H9 (cell line): ENCODE measurements at regions not wholly inside any gene's neighbourhood (a gene's known extent, or its start where the extent isn't known, plus 50 kb on each side); places are given as distances from the start of the nearest gene placed in this dataset.

Experiments used
- DNase-seq: peaks from one replicate; pipeline ENCODE4 v3.0.0-alpha.2; 2017
- H2AFZ ChIP-seq: one replicate; pipeline ENCODE4 v1.6.1; 2013; ENCODE audit warnings: mild to moderate bottlenecking, low read length, control low read depth, moderate library complexity
- H2AK5ac ChIP-seq: 2 replicates; pipeline ENCODE4 v1.6.1; 2013; ENCODE audit warnings: low read length, control low read depth, mixed read lengths; ENCODE audit not compliant: insufficient read length
- H2BK120ac ChIP-seq: one replicate; pipeline ENCODE4 v1.6.1; 2013; ENCODE audit warnings: low read depth, mild to moderate bottlenecking, low read length, control low read depth, inconsistent platforms; ENCODE audit not compliant: poor library complexity, severe bottlenecking
- H2BK12ac ChIP-seq: 2 replicates; pipeline ENCODE4 v1.6.1; 2013; ENCODE audit warnings: low read length, control low read depth, mixed read lengths, low read depth; ENCODE audit not compliant: insufficient read length
- H2BK15ac ChIP-seq: 2 replicates; pipeline ENCODE4 v1.6.1; 2013; ENCODE audit warnings: low read depth, low read length, control low read depth
- H2BK20ac ChIP-seq: one replicate; pipeline ENCODE4 v1.6.1; 2013; ENCODE audit warnings: low read depth, mild to moderate bottlenecking, low read length, control low read depth, inconsistent platforms; ENCODE audit not compliant: poor library complexity, severe bottlenecking
- H2BK5ac ChIP-seq: 2 replicates; pipeline ENCODE4 v1.6.1; 2013; ENCODE audit warnings: low read length, control low read depth, mixed read lengths; ENCODE audit not compliant: insufficient read length
- H3K14ac ChIP-seq: 2 replicates; pipeline ENCODE4 v1.6.1; 2013; ENCODE audit warnings: low read length, control low read depth; ENCODE audit not compliant: insufficient read depth
- H3K18ac ChIP-seq: 2 replicates; pipeline ENCODE4 v1.6.1; 2013; ENCODE audit warnings: low read depth, mild to moderate bottlenecking, mixed read lengths, low read length, control low read depth; ENCODE audit not compliant: insufficient read length
- H3K23ac ChIP-seq: 2 replicates; pipeline ENCODE4 v1.6.1; 2013; ENCODE audit warnings: low read length, control low read depth, mixed read lengths, low read depth; ENCODE audit not compliant: insufficient read length
- H3K23me2 ChIP-seq: 2 replicates; pipeline ENCODE4 v1.6.1; 2013; ENCODE audit warnings: low read depth, mild to moderate bottlenecking, mixed read lengths, low read length, control low read depth; ENCODE audit not compliant: insufficient read length, poor library complexity, severe bottlenecking
- H3K27ac ChIP-seq: 2 replicates; pipeline ENCODE4 v1.5.1; 2013; ENCODE audit warnings: low read length, control low read depth, mixed read lengths, low read depth; ENCODE audit not compliant: insufficient read length
- H3K27me3 ChIP-seq: 2 replicates; pipeline ENCODE4 v1.6.1; 2013; ENCODE audit warnings: low read length, control low read depth, inconsistent platforms; ENCODE audit not compliant: insufficient read depth
- H3K4ac ChIP-seq: 2 replicates; pipeline ENCODE4 v1.6.1; 2013; ENCODE audit warnings: low read depth, mild to moderate bottlenecking, control low read depth, inconsistent platforms, low read length, moderate library complexity
- H3K4me1 ChIP-seq: 2 replicates; pipeline ENCODE4 v1.6.1; 2013; ENCODE audit warnings: low read length, control low read depth, inconsistent platforms; ENCODE audit not compliant: insufficient read depth
- H3K4me2 ChIP-seq: 2 replicates; pipeline ENCODE4 v1.6.1; 2013; ENCODE audit warnings: low read length, control low read depth, mixed read lengths; ENCODE audit not compliant: insufficient read length, insufficient read depth
- H3K56ac ChIP-seq: 2 replicates; pipeline ENCODE4 v1.6.1; 2013; ENCODE audit warnings: low read depth, mild to moderate bottlenecking, mixed read lengths, low read length, control low read depth; ENCODE audit not compliant: insufficient read length
- H3K79me1 ChIP-seq: 2 replicates; pipeline ENCODE4 v1.6.1; 2013; ENCODE audit warnings: low read depth, mild to moderate bottlenecking, moderate library complexity, low read length, control low read depth, inconsistent platforms; ENCODE audit not compliant: insufficient read depth, poor library complexity, severe bottlenecking
- H3K79me2 ChIP-seq: 2 replicates; pipeline ENCODE4 v1.6.1; 2013; ENCODE audit warnings: low read length, control low read depth, inconsistent platforms; ENCODE audit not compliant: insufficient read depth
- H3K9ac ChIP-seq: 2 replicates; pipeline ENCODE4 v1.6.1; 2013; ENCODE audit warnings: low read length, control low read depth, mixed read lengths; ENCODE audit not compliant: insufficient read length; ENCODE audit errors: extremely low read depth
- H3K9me3 ChIP-seq: one replicate; pipeline ENCODE4 v1.6.1; 2013; ENCODE audit warnings: low read depth, low read length, inconsistent platforms; ENCODE audit not compliant: control insufficient read depth
- H3T11ph ChIP-seq: one replicate; pipeline ENCODE4 v1.6.1; 2013; ENCODE audit warnings: mild to moderate bottlenecking, low read length, control low read depth, inconsistent platforms
- H4K20me1 ChIP-seq: one replicate; pipeline ENCODE4 v1.6.1; 2013; ENCODE audit not compliant: control insufficient read depth, insufficient read length, insufficient read depth
- H4K5ac ChIP-seq: 2 replicates; pipeline ENCODE4 v1.6.1; 2013; ENCODE audit warnings: low read depth, mild to moderate bottlenecking, mixed read lengths, low read length, control low read depth; ENCODE audit not compliant: insufficient read length
- H4K8ac ChIP-seq: replicated peaks from 2 replicates; pipeline ENCODE4 v1.6.1; 2013; ENCODE audit warnings: low read length, control low read depth, mixed read lengths, low read depth; ENCODE audit not compliant: insufficient read length
- H4K91ac ChIP-seq: 2 replicates; pipeline ENCODE4 v1.6.1; 2013; ENCODE audit warnings: low read depth, mild to moderate bottlenecking, moderate library complexity, mixed read lengths, low read length, control low read depth; ENCODE audit not compliant: insufficient read length
- H3K27ac Mint-ChIP-seq, 3 experiments: 2 replicates in 2 of 3; 3 replicates in 1 of 3; pipeline ENCODE4 v1.8.0; 2020 to 2021; ENCODE audit warnings: mixed read lengths in 3 of 3, mild to moderate bottlenecking in 1 of 3, moderate library complexity in 1 of 3
- H3K27me3 Mint-ChIP-seq: 2 replicates; pipeline ENCODE4 v1.8.0; 2021; ENCODE audit warnings: low read depth, mild to moderate bottlenecking, moderate library complexity, mixed read lengths
- H3K36me3 Mint-ChIP-seq, 3 experiments: 2 replicates in 2 of 3; 3 replicates in 1 of 3; pipeline ENCODE4 v1.8.0; 2020 to 2021; ENCODE audit warnings: low read depth in 3 of 3, mixed read lengths in 3 of 3; ENCODE audit not compliant: insufficient read depth in 1 of 3
- H3K4me1 Mint-ChIP-seq, 2 experiments: 2 replicates each; pipeline ENCODE4 v1.8.0; 2020; ENCODE audit warnings: mixed read lengths in 2 of 2
- H3K4me3 Mint-ChIP-seq, 2 experiments: 2 replicates in 1 of 2; 3 replicates in 1 of 2; pipeline ENCODE4 v1.8.0; 2020 to 2021; ENCODE audit warnings: mild to moderate bottlenecking in 2 of 2, mixed read lengths in 2 of 2, moderate library complexity in 1 of 2
- H3K9me3 Mint-ChIP-seq, 2 experiments: 2 replicates in 1 of 2; 3 replicates in 1 of 2; pipeline ENCODE4 v1.8.0; 2020; ENCODE audit warnings: mild to moderate bottlenecking in 2 of 2, mixed read lengths in 2 of 2, moderate library complexity in 1 of 2
- CTCF ChIP-seq: fragments of 200-600 bp; sonication (generic); conservative IDR thresholded peaks from 3 replicates; pipeline ENCODE4 v1.8.0; 2021; ENCODE audit warnings: antibody characterized with exemption, mild to moderate bottlenecking
- WGBS: extraction: QIAGEN DNeasy Blood & Tissue Kit; methylation state at CpG from one replicate; pipeline ENCODE4 v1.1.7; 2013; ENCODE audit warnings: missing lambda C conversion rate, low lambda C conversion rate, mixed read lengths; ENCODE audit not compliant: insufficient read length; ENCODE audit errors: extremely low coverage; 5-methylcytosine and 5-hydroxymethylcytosine counted together

DNA sequence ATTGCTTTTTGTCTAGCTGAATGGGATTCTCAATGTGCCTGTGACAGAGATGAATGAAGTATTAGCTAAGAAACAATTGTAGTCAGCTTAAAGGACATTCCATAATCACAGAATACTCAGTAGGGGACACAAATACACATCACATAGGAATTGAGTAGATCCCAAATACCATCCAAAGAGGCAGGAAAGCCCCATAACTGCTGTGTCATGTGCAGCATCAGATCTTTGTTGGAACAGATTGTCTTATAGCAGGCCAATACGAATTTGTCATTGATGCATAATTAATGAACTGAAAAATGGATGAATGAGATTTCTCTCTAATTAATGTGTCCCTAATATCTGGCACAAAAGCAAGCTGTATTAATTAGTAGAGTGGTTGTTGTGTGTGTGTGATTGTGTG is 82.3 kb upstream of the S1PR1 start:
- Histone ChIP-seq H3K9me3 (no peaks in the 10 kb centered on the region), H3K27me3 (no peaks in the 10 kb centered on the region), H4K20me1 (no peaks in the 10 kb centered on the region), H3K79me1 (no peaks in the 10 kb centered on the region), H3K56ac (no peak overlapping the region), H2AK5ac (no peak overlapping the region), H2BK12ac (no peak overlapping the region), H3K14ac (no peak overlapping the region), H4K91ac (no peak overlapping the region), H3K4ac (no peak overlapping the region), H3K18ac (no peak overlapping the region), H3K23ac (no peak overlapping the region), H3T11ph (no peak overlapping the region), H3K4me2 (no peak overlapping the region), H3K4me1 (no peaks in the 10 kb centered on the region), H3K9ac (no peak overlapping the region), H2BK20ac (no peak overlapping the region), H3K79me2 (no peaks in the 10 kb centered on the region), H4K8ac (no peak overlapping the region), H3K23me2 (no peaks in the 10 kb centered on the region), H2AFZ (no peak overlapping the region), H3K27ac (no peak overlapping the region), H2BK15ac (no peak overlapping the region), H4K5ac (no peak overlapping the region), H2BK120ac (no peak overlapping the region), H2BK5ac (no peak overlapping the region)
- Mint-ChIP-seq H3K4me3 (no peak overlapping the region), H3K27me3 (peaks cover 2% of the 10 kb centered on the region; the same call in 1 of the 2 replicates), H3K4me1 (peaks cover 4 to 11% of the 10 kb centered on the region in 2 experiments), H3K27ac (no peak overlapping the region; a peak in 1 of 7 replicates), H3K36me3 (no peaks in the 10 kb centered on the region), H3K9me3 (no peaks in the 10 kb centered on the region)
- TF ChIP-seq CTCF, result no peak
- DNase-seq, result no peak
- WGBS, result no CpG with 5 or more reads among the region's 1 CpG
